ENCODE measurements at regions not wholly inside any gene's neighbourhood (a gene's known extent, or its start where the extent isn't known, plus 50 kb on each side); places are given as distances from the start of the nearest gene placed in this dataset.
A peak's percentile ranks its signal among the peaks of the same experiment; 100 is the strongest.
"Not testable (repeated sequence)": the region's sequence is repeated elsewhere in the genome, so short reads cannot be mapped to it uniquely, and the experiment has no call there.

DNA sequence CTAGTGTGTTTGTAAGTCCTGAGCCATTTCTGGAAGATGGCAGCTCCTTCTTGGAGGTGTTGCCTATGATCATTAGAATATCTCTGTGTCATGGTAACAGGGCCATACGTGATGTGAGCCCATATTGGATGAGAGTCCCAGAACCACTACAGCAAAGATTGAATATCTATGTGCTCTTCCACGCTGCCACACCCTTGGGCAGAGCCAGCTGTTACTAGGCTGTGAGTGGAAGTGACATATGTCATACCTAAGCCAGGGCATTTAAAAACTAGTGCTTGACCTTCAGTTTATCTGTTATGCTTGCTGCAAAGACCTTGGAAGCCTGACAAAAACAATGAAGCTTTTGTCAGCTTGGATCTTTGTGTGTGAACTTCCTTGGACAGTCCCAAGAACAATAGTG is 495.1 kb upstream of the CCDC196 start:
- H3K36me3 ChIP-seq (ENCODE audit: control insufficient read depth in 2 of 2, insufficient read depth in 2 of 2, low read length in 1 of 2), result no peaks in the 10 kb centered on the region
- H3K27ac ChIP-seq (ENCODE audit: low read depth in 2 of 2, low read length in 1 of 2), result no peak overlapping the region
- no peaks in the 10 kb centered on the region for H3K27me3 ChIP-seq (ENCODE audit: control insufficient read depth in 1 of 2, insufficient read depth in 2 of 2, low read length in 2 of 2)
- H3K9me3 ChIP-seq (ENCODE audit: control insufficient read depth in 2 of 2, insufficient read depth in 1 of 2, low read depth in 1 of 2, low read length in 1 of 2), result no peaks in the 10 kb centered on the region
- WGBS, 2 donors, result 73 to 74% methylated on average over 2 of the region's 2 CpGs
- no peak overlapping the region for H3K4me3 ChIP-seq (ENCODE audit: low read depth in 1 of 2, low read length in 2 of 2)
- H3K4me1 ChIP-seq (ENCODE audit: control insufficient read depth in 2 of 2, insufficient read depth in 2 of 2, low read length in 1 of 2), result no peaks in the 10 kb centered on the region

DNA sequence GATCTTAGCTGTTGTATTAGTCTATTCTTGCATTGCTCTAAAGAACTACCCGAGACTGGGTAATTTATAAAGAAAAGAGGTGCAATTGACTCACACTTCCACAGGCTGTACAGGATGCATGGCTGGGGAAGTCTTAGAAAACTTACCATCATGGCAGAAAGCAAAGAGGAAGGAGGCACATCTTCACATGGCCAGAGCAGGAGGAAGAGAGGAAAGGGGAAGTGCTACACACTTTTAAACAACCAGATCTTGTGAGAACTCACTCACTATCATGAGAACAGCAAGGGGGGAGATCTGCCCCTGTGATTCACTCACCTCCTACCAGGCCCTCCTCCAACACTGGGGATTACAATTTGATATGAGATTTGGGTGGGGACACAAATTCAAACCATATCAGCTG is 494.2 kb upstream of the CCDC196 start:
- H3K4me3 ChIP-seq (ENCODE audit: low read depth in 1 of 2, low read length in 2 of 2); H3K27ac ChIP-seq (ENCODE audit: low read depth in 2 of 2, low read length in 1 of 2): not testable (repeated sequence)
- WGBS, 2 donors, result 67 to 78% methylated on average over 1 of the region's 1 CpG

DNA sequence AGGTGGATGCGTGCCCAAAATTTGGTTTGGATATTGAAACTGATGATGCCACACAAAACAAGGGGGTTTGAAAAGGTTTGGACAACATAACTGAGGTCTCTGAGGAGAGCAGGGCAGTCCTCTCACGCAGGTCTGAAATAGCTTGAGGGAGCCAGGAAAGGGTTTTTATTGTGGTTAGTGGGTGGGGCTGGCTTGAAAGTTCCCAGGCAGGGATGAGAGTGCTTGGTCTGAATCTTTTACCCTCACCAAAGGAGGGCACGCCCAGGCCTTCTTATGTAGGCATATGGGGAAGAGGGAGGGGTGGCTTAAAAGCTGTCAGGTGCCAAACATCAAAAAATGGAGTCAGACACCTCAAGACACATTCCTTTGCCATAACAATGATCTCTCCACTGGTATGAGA is 493.1 kb upstream of the CCDC196 start:
- Histone ChIP-seq H3K9me3 (ENCODE audit: control insufficient read depth in 2 of 2, insufficient read depth in 1 of 2, low read depth in 1 of 2, low read length in 1 of 2) (no peaks in the 10 kb centered on the region), H3K27me3 (ENCODE audit: control insufficient read depth in 1 of 2, insufficient read depth in 2 of 2, low read length in 2 of 2) (no peaks in the 10 kb centered on the region), H3K27ac (ENCODE audit: low read depth in 2 of 2, low read length in 1 of 2) (peak overlapping the region in 1 of 2 donors; percentile 51), H3K36me3 (ENCODE audit: control insufficient read depth in 2 of 2, insufficient read depth in 2 of 2, low read length in 1 of 2) (no peaks in the 10 kb centered on the region), H3K4me1 (ENCODE audit: control insufficient read depth in 2 of 2, insufficient read depth in 2 of 2, low read length in 1 of 2) (no peaks in the 10 kb centered on the region), H3K4me3 (ENCODE audit: low read depth in 1 of 2, low read length in 2 of 2) (no peak overlapping the region)
- WGBS, 2 donors, result 49 to 52% methylated on average over 3 of the region's 3 CpGs

More for the DNA sequence above, 494.2 kb upstream of the CCDC196 start:
- not testable (repeated sequence) for H3K27me3 ChIP-seq (ENCODE audit: control insufficient read depth in 1 of 2, insufficient read depth in 2 of 2, low read length in 2 of 2); H3K4me1 ChIP-seq (ENCODE audit: control insufficient read depth in 2 of 2, insufficient read depth in 2 of 2, low read length in 1 of 2); H3K36me3 ChIP-seq (ENCODE audit: control insufficient read depth in 2 of 2, insufficient read depth in 2 of 2, low read length in 1 of 2); H3K9me3 ChIP-seq (ENCODE audit: control insufficient read depth in 2 of 2, insufficient read depth in 1 of 2, low read depth in 1 of 2, low read length in 1 of 2)

DNA sequence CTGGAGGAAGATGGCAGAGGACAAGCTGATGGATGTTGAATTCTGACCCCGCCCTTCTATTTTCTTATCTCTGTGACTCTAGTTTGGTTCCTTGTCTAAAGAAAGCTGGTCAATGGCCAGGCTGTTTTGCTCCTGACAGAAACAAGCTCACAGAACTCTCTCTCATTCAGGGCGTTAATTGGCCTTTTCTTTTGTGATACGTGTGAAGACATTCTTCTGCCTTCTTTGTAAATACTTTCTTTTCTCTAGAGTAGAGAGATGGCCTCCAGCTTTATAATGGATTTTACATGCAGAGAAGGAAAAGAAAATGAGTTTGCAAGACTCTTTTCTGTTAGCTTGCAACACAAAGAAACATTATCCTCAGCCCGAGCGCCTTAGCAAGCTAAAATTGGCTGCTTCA is 492.2 kb upstream of the CCDC196 start:
- Histone ChIP-seq H3K27me3 (ENCODE audit: control insufficient read depth in 1 of 2, insufficient read depth in 2 of 2, low read length in 2 of 2) (no peaks in the 10 kb centered on the region), H3K36me3 (ENCODE audit: control insufficient read depth in 2 of 2, insufficient read depth in 2 of 2, low read length in 1 of 2) (no peaks in the 10 kb centered on the region), H3K4me1 (ENCODE audit: control insufficient read depth in 2 of 2, insufficient read depth in 2 of 2, low read length in 1 of 2) (no peaks in the 10 kb centered on the region), H3K4me3 (ENCODE audit: low read depth in 1 of 2, low read length in 2 of 2) (no peak overlapping the region), H3K27ac (ENCODE audit: low read depth in 2 of 2, low read length in 1 of 2) (no peak overlapping the region), H3K9me3 (ENCODE audit: control insufficient read depth in 2 of 2, insufficient read depth in 1 of 2, low read depth in 1 of 2, low read length in 1 of 2) (peaks cover 0 to 5% of the 10 kb centered on the region in 2 donors)
- WGBS, 2 donors, result 79 to 87% methylated on average over 5 of the region's 5 CpGs

DNA sequence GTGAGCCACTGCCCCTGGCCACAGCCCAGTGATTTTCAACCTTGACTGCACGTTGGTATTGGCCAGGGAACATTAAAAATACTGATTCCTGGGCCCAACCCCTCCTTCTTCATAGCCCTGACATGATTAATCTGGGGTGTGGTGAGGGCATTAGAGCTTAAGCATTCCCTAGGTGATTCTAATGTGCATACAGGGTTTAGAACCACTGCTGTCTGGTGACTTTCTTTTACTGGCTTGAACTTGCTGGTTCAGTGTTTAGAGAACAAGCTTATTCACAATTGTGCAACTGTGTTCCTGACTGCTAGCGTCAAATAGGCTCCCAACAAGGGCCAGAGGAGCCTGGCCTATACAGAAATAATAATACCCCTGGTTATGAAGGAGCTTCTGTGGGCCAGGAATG is 488.8 kb upstream of the CCDC196 start:
- peak overlapping the region in 1 of 2 donors; percentile 36 for H3K27ac ChIP-seq (ENCODE audit: low read depth in 2 of 2, low read length in 1 of 2)
- no peaks in the 10 kb centered on the region for H3K27me3 ChIP-seq (ENCODE audit: control insufficient read depth in 1 of 2, insufficient read depth in 2 of 2, low read length in 2 of 2)
- 69 to 76% methylated on average over 2 of the region's 2 CpGs for WGBS, 2 donors
- no peak overlapping the region for H3K4me3 ChIP-seq (ENCODE audit: low read depth in 1 of 2, low read length in 2 of 2)
- no peaks in the 10 kb centered on the region for H3K36me3 ChIP-seq (ENCODE audit: control insufficient read depth in 2 of 2, insufficient read depth in 2 of 2, low read length in 1 of 2)
- no peaks in the 10 kb centered on the region for H3K4me1 ChIP-seq (ENCODE audit: control insufficient read depth in 2 of 2, insufficient read depth in 2 of 2, low read length in 1 of 2)
- peaks cover 0 to 10% of the 10 kb centered on the region in 2 donors for H3K9me3 ChIP-seq (ENCODE audit: control insufficient read depth in 2 of 2, insufficient read depth in 1 of 2, low read depth in 1 of 2, low read length in 1 of 2)

DNA sequence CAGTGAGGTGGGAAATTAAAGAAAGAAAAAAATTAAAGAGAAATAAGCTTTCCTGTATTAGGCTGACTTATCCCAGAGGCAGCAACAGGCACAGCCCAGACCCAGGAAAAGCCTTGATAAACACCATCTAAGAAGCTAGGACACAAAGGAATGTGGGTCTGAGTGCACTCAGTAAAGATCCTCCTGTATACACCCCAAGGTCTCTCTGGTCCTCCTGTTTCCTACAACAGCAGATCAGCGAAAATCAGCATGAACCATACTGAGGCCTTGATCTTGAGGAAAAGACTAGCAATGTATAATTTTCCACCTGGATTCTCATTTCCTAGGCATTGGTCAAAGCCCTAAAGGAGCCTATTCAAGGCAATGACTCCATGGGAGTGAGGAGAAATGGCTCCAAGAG is 486.3 kb upstream of the CCDC196 start:
- 77 to 88% methylated on average over 1 of the region's 1 CpG for WGBS, 2 donors
- Histone ChIP-seq H3K4me3 (ENCODE audit: low read depth in 1 of 2, low read length in 2 of 2) (no peak overlapping the region), H3K27me3 (ENCODE audit: control insufficient read depth in 1 of 2, insufficient read depth in 2 of 2, low read length in 2 of 2) (no peaks in the 10 kb centered on the region), H3K27ac (ENCODE audit: low read depth in 2 of 2, low read length in 1 of 2) (no peak overlapping the region), H3K4me1 (ENCODE audit: control insufficient read depth in 2 of 2, insufficient read depth in 2 of 2, low read length in 1 of 2) (no peaks in the 10 kb centered on the region), H3K36me3 (ENCODE audit: control insufficient read depth in 2 of 2, insufficient read depth in 2 of 2, low read length in 1 of 2) (no peaks in the 10 kb centered on the region), H3K9me3 (ENCODE audit: control insufficient read depth in 2 of 2, insufficient read depth in 1 of 2, low read depth in 1 of 2, low read length in 1 of 2) (peaks cover 0 to 10% of the 10 kb centered on the region in 2 donors)

DNA sequence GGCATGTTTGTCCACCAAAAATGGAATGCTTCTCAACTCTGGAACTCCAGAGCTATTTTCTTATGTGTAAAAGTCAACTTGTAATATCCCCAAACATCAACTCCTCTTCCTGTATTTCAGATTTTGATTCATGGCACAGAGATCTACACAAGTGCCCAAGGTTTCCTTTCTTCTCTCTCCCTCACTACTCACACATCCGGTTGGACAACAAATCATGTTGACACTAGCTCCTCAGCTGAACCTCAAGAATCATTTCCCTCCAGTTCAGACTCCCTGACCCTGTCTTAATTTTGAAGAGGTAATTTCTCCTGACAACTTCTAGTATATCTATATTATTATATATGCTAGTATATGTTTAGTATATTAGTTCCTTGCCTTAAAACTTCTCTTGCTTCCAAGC is 485.4 kb upstream of the CCDC196 start:
- WGBS, 2 donors, result 36 to 47% methylated on average over 1 of the region's 1 CpG
- Histone ChIP-seq H3K4me1 (ENCODE audit: control insufficient read depth in 2 of 2, insufficient read depth in 2 of 2, low read length in 1 of 2) (no peaks in the 10 kb centered on the region), H3K27me3 (ENCODE audit: control insufficient read depth in 1 of 2, insufficient read depth in 2 of 2, low read length in 2 of 2) (no peaks in the 10 kb centered on the region), H3K36me3 (ENCODE audit: control insufficient read depth in 2 of 2, insufficient read depth in 2 of 2, low read length in 1 of 2) (no peaks in the 10 kb centered on the region), H3K9me3 (ENCODE audit: control insufficient read depth in 2 of 2, insufficient read depth in 1 of 2, low read depth in 1 of 2, low read length in 1 of 2) (peaks cover 0 to 10% of the 10 kb centered on the region in 2 donors), H3K27ac (ENCODE audit: low read depth in 2 of 2, low read length in 1 of 2) (no peak overlapping the region), H3K4me3 (ENCODE audit: low read depth in 1 of 2, low read length in 2 of 2) (no peak overlapping the region)

DNA sequence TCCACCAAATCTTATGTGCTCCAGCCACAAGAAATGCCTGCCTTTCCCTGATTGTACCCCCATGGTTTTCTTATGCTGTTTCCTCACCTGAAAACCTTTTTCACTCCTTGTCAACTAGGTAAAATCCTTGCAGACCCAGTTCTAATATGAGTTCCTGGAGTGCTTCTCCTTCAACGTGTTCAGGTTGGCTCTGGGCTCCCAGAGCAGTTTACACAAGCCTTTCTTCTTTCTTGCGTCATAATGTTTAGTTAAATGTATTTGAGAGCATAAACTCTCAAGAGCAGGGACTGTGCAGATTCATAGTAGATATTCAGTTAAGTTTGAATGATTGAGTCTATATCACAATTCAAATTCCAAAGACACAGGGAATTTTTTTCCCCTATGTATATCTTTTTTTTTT is 484.8 kb upstream of the CCDC196 start:
- no peaks in the 10 kb centered on the region for H3K4me1 ChIP-seq (ENCODE audit: control insufficient read depth in 2 of 2, insufficient read depth in 2 of 2, low read length in 1 of 2)
- H3K36me3 ChIP-seq (ENCODE audit: control insufficient read depth in 2 of 2, insufficient read depth in 2 of 2, low read length in 1 of 2), result no peaks in the 10 kb centered on the region
- WGBS, 2 donors, result 48 to 53% methylated on average over 2 of the region's 2 CpGs
- peak overlapping the region in 1 of 2 donors; percentile 2 for H3K27ac ChIP-seq (ENCODE audit: low read depth in 2 of 2, low read length in 1 of 2)
- H3K9me3 ChIP-seq (ENCODE audit: control insufficient read depth in 2 of 2, insufficient read depth in 1 of 2, low read depth in 1 of 2, low read length in 1 of 2), result peaks cover 0 to 10% of the 10 kb centered on the region in 2 donors
- H3K27me3 ChIP-seq (ENCODE audit: control insufficient read depth in 1 of 2, insufficient read depth in 2 of 2, low read length in 2 of 2), result no peaks in the 10 kb centered on the region
- no peak overlapping the region for H3K4me3 ChIP-seq (ENCODE audit: low read depth in 1 of 2, low read length in 2 of 2)

DNA sequence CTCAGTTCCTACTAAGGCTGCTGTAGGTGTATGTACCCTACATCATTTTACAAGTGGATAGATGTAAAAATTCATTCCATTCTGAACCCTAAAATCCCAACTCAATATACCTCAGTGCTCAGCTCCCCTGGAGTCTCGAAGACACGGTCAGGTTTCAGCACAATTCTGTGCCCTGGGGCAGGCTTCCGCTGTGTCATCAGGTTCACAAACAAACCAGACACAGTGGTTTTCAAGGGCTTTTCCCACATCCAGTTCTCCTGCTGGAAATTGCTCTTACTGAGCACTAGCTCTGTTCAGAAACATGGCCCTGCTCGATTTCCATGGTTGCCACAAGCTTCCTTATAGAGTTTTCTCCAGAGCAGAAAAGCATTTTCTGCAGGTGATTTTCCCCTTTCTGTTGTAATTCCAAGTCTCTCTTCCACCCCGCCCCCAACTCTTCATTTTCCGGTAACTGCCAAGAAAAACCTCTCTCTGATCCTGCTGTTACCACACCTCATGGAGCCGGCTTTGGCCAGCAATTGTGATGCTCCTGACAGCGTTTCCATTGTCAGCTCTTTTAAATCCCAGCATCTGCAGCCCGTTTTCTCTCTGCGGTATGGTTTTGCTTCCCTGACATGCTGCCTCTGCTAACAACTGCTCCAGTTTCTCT is 483.0 kb upstream of the CCDC196 start:
- WGBS, 2 donors, result 59 to 79% methylated on average over 10 of the region's 10 CpGs
- Histone ChIP-seq H3K36me3 (ENCODE audit: control insufficient read depth in 2 of 2, insufficient read depth in 2 of 2, low read length in 1 of 2) (no peaks in the 10 kb centered on the region), H3K27ac (ENCODE audit: low read depth in 2 of 2, low read length in 1 of 2) (no peak overlapping the region), H3K27me3 (ENCODE audit: control insufficient read depth in 1 of 2, insufficient read depth in 2 of 2, low read length in 2 of 2) (no peaks in the 10 kb centered on the region), H3K4me1 (ENCODE audit: control insufficient read depth in 2 of 2, insufficient read depth in 2 of 2, low read length in 1 of 2) (no peaks in the 10 kb centered on the region), H3K4me3 (ENCODE audit: low read depth in 1 of 2, low read length in 2 of 2) (no peak overlapping the region), H3K9me3 (ENCODE audit: control insufficient read depth in 2 of 2, insufficient read depth in 1 of 2, low read depth in 1 of 2, low read length in 1 of 2) (peaks cover 0 to 10% of the 10 kb centered on the region in 2 donors)

DNA sequence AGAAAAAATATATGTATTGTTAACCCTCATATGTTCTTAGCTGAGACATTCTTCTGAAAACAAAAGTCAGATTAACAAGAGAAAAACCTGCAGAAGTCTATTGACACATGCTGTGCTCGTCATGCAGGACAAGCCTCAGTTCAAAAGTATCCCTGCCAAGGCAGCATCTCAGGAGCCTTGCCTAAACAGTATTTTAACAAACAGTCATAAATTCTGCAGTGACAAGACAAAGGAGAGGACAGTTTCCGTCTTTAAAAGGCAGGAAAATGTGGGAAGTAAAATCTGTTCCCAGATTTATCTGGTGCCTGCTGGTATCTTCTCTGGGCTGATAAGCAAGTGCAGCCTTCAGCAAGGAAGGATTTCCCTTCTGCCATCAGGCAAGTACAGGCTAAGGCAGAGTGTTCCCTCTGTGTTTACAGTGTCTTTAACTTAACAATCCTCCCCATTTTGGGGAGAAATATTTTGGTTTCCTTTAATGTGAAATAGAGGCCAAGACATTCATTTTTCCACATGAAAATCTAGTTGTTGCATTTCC is 480.2 kb upstream of the CCDC196 start:
- Histone ChIP-seq H3K9me3 (ENCODE audit: control insufficient read depth in 2 of 2, insufficient read depth in 1 of 2, low read depth in 1 of 2, low read length in 1 of 2) (no peaks in the 10 kb centered on the region), H3K4me3 (ENCODE audit: low read depth in 1 of 2, low read length in 2 of 2) (no peak overlapping the region), H3K27ac (ENCODE audit: low read depth in 2 of 2, low read length in 1 of 2) (no peak overlapping the region), H3K4me1 (ENCODE audit: control insufficient read depth in 2 of 2, insufficient read depth in 2 of 2, low read length in 1 of 2) (no peaks in the 10 kb centered on the region), H3K36me3 (ENCODE audit: control insufficient read depth in 2 of 2, insufficient read depth in 2 of 2, low read length in 1 of 2) (no peaks in the 10 kb centered on the region), H3K27me3 (ENCODE audit: control insufficient read depth in 1 of 2, insufficient read depth in 2 of 2, low read length in 2 of 2) (no peaks in the 10 kb centered on the region)
- WGBS, 2 donors, result 26 to 36% methylated on average over 2 of the region's 2 CpGs

All from esophagus (tissue), 2 donors.